RPMI7951 (cell line): ENCODE measurements at regions not wholly inside any gene's neighbourhood (a gene's known extent, or its start where the extent isn't known, plus 50 kb on each side); places are given as distances from the start of the nearest gene placed in this dataset.

Source experiments
- DNase-seq: peaks from one replicate; pipeline ENCODE4 v3.0.0-alpha.2; 2012; ENCODE audit warnings: low read depth

DNA sequence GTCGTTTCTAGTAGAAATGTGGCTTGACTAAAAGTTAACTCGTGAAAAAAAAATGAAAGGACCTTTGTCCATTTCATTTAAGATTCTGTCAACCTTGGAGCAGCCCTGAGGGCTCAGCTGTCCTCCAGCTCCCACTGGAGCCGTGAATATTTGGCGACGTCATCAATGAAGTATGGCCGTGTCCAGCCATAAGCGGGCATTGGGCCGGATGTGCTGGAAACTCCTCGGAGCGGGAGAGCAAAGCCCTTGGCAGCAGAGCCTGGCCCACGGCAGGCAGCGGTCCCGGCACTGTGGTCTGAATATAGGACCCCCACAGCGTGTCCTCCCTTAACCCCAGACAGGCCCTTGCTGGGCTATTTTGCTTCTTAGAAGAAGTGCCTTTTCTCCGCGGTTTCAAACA is 50.0 kb downstream of the JAKMIP3 start:
- peak; percentile 25 for DNase-seq

GRCh38 chr10:132117146-132117545 is 51.4 kb downstream of the JAKMIP3 start:
- DNase-seq = no peak

DNA sequence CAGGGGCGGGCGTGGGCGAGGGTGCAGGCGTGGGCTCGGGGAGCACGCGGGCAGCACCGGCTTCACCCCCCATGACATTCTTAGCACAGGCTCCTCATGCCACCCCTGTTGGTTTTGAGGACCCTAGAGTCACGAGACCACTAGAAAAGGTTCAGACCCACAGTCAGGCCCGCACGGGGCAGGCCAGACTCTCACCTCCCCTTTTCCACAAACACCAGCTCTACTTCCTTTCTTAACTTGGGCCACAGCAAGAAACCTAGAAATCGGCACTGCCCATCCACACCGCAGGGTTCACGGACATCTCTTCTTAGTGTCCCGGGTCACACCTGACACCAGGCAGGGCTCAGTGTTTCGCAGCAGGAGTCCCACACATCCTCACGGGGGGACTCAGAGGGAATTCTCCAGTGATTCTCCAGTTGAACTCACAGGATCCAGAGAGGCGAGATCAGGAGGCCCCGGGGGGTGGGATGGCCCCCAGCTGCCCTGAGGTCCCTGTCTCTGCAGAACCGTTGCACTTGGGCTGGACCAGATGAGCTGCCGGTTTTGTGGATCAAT is 52.0 kb downstream of the JAKMIP3 start:
- no peak for DNase-seq

DNA sequence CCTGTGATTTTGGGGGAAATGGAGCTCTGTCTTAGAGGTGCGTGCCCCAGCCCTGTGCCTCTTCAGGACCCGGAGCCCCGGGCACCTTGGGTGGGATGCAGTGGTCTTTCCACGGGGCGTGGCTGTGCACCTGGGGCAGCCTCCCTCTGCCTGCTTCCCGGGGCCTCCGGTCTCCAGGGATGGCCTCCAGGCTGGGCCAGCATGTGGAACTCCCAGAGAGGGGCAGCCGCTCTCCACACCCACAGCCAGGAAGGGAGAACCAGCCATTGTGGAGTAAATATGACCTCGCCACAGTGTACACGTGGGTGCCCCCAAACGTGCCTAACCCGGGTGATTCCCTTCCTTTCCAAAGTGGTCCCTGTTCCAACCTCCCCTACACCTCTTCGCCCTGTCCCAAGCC is 52.6 kb downstream of the JAKMIP3 start:
- no peak for DNase-seq

DNA sequence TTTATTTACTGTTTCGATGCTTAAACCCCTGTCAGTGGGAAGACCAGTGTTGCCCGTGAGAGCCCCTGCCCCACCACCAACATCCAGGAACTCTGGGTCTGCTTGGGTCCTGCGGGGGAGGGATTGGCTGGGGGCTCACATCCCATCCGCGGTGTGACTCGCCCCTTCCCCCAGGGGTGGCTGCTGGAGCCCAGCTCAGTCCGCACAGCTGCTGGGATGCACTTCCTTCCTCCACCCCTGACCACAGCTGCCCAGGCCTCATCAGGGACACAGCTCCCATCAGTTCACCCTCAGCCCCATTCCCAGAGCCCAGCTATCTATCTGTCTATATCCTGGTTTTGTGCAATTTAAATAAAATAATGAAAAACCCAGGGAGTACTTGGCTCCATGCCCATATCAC is 54.5 kb downstream of the JAKMIP3 start:
- DNase-seq = no peak

DNA sequence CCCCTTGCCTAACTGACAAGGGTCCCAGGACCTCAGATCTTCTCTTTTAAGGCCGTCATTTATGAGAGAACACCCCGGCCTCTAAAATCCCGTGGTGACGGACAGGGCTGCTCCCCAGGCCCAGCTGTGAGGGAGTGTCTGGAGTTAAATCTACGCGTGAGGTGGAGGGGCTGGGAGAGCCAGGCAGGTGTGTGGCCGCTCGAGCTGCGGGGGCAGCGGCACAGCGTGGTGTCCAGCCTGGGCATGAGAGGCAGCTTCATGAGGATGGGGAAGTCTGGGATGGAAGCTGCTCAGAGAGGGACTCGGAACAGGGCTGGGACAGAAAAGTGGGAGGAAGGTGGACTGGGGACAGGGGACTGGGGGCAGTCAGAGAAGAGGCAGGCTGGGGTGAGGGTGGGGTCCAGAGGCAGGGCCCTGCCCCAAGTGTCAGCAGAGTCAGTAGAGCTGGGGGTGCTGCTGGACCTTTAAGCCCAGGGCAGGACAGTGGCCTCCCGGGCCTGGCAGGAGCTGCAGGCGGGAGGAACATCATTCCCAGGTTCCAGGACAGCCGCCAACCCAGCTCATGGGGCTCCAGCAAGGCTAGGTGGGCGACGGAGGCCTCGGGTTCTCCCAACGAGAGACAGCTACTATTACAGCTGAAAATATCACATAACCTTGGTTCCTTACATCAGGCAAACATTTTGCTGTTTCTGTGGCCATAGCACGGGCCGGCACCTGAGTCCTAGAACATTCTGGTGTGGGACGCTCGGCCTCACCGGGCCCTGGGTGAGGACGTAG is 55.2 kb downstream of the JAKMIP3 start:
- DNase-seq = no peak

DNA sequence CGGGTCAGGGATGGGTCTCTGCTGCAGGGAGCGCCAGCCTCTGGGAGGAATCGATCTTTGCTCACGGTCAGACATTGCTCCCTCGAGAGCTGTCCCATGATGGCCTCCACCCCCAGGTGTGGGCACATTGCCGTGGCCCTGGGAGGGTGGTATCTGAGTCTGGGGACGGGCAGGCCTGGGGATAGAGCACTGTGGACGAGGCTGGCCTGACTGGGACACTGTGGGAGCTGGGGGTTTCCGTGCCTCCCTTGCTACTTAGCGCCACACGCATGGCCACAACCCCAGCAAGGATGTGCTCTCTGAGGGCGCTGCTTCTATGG is 55.7 kb downstream of the JAKMIP3 start:
- DNase-seq = no peak

DNA sequence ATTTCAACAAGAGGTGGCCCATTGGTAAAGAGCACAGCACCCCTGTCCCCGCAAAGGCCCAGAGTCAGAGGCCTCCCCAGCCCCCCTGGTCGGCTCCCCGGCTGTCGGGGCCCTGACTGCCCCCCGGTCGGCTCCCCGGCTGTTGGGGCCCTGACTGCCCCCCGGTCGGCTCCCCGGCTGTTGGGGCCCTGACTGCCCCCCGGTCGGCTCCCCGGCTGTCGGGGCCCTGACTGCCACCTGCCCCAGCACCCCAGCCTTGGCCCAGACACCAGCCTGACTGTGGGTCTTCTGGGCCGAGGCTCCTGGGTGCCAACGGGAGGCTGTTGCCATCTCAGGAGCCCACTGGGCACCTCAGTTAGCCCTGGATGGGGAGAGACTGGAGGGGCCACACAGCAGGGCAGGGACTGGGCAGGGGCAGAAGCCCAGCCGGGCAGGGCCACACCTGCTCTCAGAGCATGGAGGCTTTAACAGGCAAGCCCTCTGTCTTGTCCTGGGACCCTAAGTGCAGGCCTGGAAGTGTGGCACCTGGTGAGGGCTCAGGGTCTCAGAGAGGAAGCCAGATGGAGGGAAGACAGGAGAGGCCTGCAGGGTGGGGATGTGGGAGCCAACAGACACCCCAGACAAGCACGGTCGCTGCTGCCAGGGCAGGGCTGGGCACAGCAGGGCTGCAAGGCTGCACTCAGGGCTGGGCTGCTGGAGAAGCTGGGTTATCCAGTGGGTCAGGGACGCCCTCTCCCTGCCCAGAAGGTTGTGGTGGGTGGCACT is 56.5 kb downstream of the JAKMIP3 start:
- DNase-seq = no peak

GRCh38 chr10:132122939-132123445 is 57.2 kb downstream of the JAKMIP3 start:
- no peak for DNase-seq

DNA sequence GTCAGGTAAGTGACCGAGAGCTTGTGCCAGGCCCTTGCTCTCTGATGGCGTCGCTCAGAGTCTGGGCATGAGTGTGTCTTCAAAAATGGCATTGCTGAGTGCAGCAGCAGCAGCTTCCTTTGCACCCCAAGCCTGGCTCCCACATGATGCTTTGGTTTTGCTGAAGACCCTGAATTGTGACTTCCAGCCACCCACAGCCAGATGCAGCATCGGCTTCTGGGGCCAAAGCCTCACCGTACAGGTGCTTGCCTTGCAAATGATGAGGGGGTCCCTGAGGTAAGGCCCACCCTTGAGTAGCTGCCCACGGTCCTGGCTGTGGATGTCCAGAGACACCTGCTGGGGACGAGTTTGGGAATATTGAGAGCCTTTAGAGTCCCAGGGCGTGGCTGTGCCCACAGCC is 57.9 kb downstream of the JAKMIP3 start:
- no peak for DNase-seq

- no peak for DNase-seq
These were observed 58.6 kb downstream of the JAKMIP3 start for GRCh38 chr10:132124201-132124920.

DNA sequence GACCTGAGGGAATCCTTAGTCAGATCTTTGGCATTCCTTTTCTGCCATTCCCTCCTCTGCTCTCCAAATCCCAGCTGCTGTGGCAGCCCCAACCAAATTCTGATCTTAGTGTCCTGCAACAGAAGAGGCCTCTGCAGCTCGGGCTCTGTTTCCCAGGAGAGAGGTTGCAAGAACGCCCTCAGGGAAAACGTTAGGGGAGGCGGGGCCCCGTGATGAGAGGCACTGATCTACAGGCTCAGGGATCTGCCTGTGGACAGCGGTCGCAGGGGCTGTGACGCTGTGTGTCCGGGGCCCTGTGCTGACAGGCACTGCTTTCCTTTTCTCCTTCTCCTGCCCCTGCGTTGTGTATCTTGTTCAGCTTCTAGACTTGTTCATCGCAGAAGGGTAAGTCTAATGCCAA is 57.3 kb upstream of the DPYSL4 start:
- peak; percentile 9 for DNase-seq

GRCh38 chr10:132130286-132131265 is 56.2 kb upstream of the DPYSL4 start:
- DNase-seq = no peak

- no peak for DNase-seq
These were observed 54.9 kb upstream of the DPYSL4 start for GRCh38 chr10:132131581-132132420.

GRCh38 chr10:132132421-132132841 is 54.3 kb upstream of the DPYSL4 start:
- DNase-seq = no peak

DNA sequence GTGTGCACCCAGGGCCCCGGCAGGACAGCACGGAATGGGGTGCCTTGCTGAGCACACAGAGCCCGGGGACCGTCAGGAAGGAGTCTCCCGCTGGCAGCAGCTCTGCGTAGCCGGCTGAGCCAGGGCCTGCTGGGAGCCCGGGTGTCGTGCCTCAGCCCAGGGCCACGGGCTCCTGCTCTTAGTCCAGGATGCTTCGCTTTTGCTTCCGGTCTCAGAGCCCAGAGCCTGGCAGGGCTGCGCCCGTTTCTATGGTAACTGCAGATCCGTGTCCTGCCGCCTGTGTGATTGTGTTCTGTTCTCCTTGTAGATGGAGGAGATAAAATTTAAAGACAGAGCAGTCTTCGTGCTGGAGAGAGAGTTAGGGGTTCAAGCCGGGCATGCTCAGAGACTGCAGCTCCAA is 53.7 kb upstream of the DPYSL4 start:
- DNase-seq = no peak

- no peak for DNase-seq
These were observed 53.1 kb upstream of the DPYSL4 start for GRCh38 chr10:132133449-132134240.

DNA sequence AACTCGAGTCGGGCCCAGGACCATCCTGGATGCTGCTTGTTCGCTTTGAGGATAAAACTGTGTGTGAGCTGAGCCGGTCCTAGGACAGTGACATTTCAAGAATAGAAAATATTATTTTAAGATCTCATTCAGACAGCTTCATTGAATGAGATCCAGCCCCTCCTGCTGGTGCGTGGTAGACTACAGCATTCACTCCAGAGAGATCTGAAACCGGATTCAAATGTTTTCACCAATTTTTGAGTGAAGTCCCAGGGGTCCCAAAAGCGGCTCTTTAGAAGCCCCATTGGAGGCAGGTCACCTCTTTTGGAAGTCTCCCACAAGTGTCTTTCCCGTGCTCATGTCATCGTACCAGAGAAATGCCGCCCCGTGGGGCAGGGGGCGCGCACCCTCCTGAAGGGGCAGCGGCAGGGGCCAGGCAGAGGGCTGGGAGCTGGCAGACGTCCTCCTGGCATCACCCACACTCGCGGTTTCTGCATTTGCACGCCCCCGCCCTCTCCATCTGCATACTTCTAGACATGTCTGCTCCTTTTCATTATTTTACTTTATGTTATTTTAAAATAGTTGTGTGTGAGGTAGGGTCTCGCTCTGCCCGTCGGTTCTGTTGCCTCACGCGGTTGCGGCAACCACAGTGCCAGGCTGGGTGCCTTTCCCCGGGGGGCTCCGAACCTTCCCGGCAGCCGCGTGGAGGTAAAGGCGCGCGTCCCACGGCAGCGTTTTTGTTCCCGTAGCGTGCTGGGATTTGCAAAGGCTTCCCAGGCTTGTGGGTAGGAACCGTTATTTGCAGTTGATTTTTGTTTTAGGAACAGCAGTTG is 52.3 kb upstream of the DPYSL4 start:
- no peak for DNase-seq
